ENCODE measurements at regions not wholly inside any gene's neighbourhood (a gene's known extent, or its start where the extent isn't known, plus 50 kb on each side); places are given as distances from the start of the nearest gene placed in this dataset.
"Not testable (repeated sequence)": the region's sequence is repeated elsewhere in the genome, so short reads cannot be mapped to it uniquely, and the experiment has no call there.

- DNase-seq: no peak
Measured at GRCh38 chr2:175401956-175402469, 220.5 kb upstream of the ATP5MC3 start.

- no peak for DNase-seq
Measured at GRCh38 chr2:175400975-175401374, 219.5 kb upstream of the ATP5MC3 start.

DNA sequence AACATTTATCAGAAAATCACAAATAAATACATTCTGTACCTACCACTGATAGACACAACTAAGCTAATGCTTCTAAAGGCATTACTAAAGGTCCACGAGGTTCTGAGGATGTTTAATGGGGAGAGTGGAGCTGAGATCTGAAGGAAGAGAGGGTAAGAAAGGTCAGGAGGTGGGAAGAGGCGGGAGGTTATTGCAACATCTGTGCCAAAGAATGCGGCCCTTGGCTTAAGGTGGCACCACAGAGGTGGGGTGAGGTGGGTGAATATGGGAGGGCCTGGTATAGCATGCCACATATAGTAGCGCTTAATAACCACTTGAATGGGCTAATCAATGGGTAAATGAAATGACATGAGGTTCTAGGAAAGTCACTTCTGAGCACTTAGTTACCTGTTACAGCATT lies 217.8 kb upstream of the ATP5MC3 start:
- no peak for DNase-seq

- no peak for DNase-seq
Measured at GRCh38 chr2:175398848-175399247, 217.3 kb upstream of the ATP5MC3 start.

DNA sequence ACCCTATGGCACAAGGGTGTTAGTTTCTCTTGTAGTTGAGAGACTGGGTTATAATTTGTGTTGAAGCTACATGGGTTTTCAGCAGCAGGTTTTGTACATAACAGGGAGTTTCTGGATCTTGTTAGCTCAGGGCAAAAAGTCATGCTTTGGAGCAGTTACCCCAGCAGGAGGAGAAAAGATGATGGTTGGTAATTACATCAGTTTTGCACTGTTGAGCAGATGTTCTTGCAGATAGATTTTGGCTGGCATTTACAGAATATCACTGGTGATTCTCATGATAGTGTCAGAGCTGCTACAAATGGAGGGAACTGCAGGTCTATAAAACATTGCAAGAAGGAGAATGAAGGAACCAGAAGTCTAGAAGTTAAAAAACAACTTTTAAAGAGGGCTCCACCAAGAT lies 215.2 kb upstream of the ATP5MC3 start:
- DNase-seq: no peak

DNA sequence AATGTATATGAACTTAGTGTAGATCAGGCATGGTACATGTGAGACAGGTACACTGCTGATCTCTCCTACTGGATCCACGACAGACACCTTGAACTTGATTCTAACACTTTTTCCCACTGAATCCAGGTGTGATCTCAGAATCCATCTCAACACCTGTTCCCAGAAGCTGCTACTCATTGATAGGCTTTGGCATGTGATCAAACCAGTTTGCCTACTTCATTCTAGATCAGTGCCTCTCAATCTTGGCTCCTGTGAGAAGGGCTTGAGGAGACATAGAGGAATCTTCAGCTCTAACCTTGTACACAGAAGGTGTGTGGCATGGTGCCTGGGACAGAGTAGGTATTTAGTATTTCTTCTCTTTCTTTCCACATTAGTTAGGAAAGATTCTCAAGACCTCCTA lies 212.3 kb upstream of the ATP5MC3 start:
- DNase-seq: no peak

- no peak for DNase-seq
Measured at GRCh38 chr2:175383286-175383685, 201.8 kb upstream of the ATP5MC3 start.

DNA sequence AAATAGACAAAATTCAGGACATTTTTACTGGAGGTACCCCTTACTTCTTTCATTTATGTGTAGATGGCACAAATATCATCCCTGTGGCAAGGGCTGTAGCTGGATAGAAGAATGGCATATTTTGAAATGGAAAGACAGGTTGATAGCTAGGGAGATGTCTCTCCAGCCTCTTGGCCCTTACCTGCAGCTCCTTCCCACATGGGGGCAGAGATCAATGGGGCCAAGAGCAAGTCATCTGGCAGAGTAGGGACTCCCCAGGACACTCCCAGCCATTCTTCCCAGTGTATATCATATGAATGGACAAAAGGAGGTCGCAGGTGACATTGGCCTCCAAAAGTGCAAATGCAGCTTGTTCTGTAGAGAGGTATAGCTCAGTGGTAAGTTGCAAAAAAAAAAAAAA lies 192.2 kb upstream of the ATP5MC3 start:
- DNase-seq: no peak

GRCh38 chr2:175372704-175373701 lies 191.5 kb upstream of the ATP5MC3 start:
- no peak for DNase-seq

- DNase-seq: no peak
Measured at GRCh38 chr2:175371378-175371777, 189.9 kb upstream of the ATP5MC3 start.

DNA sequence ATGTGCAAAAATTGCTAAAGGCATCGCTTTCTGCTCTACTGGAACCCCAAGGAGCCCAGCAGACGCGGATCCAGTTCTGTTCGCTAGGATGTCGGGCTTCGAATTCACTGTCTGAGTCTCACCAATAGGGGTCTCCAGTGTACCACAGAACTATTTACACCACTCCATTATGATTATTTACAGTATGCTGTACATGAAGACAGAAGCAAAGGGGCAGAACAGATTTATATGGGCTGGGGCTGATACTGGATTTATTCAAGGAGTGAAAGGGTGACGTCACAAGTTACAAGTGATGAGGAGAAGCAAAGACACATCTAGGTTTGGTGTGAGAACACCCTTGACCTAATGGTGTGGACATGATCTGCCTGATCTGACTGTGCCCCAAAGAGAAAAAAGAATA lies 185.3 kb upstream of the ATP5MC3 start:
- peak in 1 of 5 experiments; percentile 37 for DNase-seq

- no peak for DNase-seq
Measured at GRCh38 chr2:175363699-175364098, 182.2 kb upstream of the ATP5MC3 start.

DNA sequence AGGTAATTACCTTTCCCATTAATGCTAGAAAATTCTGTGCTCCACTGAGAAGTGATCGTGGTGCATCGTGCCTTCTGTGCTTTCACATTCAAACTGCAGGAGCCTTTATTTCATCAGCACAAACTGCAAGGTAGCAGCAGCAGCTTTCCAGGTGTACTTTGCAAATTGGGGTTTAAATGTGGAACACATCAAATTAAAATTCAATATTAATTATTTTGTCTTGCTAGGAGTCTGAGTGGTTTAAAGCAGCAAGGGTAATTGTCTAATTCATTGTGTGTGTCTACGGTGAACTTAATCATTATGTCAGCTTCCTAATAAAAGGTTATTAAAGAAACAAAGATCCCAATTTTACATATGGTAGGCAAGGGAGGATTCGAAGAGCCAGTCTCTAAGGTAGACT lies 180.8 kb upstream of the ATP5MC3 start:
- DNase-seq: no peak

DNA sequence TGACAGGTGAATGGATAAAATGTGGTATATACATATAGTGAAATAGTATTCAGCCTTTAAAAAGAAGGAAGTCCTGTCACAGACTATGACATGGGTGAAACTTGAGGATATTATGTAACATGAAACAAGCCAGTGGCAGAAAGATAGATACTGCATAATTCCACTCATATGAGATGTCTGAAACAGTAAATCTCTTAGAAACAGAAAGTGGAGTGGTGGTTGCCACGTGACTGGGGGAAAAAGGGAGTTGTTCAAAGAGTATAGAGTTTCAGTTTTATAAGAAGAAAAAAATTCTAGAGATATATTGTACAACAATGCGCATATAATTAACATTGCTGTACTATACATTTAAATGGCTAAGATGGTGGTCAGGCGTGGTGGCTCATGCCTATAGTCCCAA lies 178.2 kb upstream of the ATP5MC3 start:
- no peak for DNase-seq

GRCh38 chr2:175356901-175357300 lies 175.4 kb upstream of the ATP5MC3 start:
- DNase-seq: no peak

DNA sequence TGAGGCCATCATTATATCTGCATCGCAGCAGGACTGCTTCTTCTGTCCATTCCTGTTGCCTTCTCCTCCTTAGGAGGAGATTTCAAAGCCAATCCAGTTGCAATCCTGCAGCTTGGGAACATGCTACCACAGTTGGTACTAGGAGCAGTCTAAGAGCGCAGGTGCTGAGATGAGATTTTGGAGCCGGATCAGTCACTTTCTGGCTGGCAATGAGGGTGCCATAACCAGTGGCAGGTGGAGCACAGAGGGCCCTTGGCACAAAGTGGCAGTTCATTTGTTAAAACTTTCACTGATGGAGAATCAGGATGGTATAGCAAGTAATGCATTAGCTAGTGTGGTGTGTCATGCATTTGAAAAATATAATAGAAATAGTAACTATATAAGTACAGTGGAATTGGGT lies 173.7 kb upstream of the ATP5MC3 start:
- DNase-seq: no peak

- no peak for DNase-seq
Measured at GRCh38 chr2:175353275-175353674, 171.8 kb upstream of the ATP5MC3 start.

- DNase-seq: no peak
Measured at GRCh38 chr2:175351512-175351911, 170.0 kb upstream of the ATP5MC3 start.

GRCh38 chr2:175350105-175350504 lies 168.6 kb upstream of the ATP5MC3 start:
- no peak for DNase-seq

DNA sequence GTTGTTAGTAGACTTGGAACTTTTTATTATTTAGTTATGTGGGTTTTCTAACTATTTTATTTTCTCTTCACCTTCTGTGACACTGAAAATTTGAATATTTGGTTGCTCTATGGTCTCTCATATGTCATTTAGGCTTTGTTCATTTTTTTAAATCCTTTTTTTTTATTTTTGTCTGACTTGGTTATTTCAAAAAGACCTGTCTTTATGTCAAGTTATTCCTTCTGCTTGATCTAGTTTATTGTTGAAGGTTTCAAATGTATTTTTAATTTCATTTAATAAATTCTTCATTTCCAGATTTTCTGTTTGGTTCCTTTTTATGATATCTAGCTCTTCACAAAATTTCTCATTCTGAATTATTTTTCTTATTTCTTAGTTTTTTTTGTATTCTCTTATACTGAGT lies 160.6 kb upstream of the ATP5MC3 start:
- DNase-seq: no peak

- no peak for DNase-seq
Measured at GRCh38 chr2:175330195-175330594, 148.7 kb upstream of the ATP5MC3 start.

DNA sequence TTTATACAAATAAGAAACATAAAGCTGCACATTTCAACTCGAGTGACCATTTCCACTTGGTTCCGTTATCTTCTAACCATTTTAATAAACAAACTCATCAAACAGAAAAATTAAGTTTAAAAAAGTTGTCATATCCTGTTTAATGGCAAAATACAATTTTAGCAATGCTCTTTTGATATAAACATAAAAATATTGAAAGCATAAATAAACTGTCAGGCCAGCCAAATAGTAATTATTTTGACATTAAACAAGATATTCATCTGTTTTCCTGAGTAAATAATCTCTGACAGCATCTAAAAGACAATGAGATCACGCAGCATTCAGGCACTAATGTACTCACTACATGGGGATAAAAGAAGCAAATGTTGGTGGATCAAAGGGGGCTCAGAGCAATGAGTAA lies 145.3 kb upstream of the ATP5MC3 start:
- no peak for DNase-seq

DNA sequence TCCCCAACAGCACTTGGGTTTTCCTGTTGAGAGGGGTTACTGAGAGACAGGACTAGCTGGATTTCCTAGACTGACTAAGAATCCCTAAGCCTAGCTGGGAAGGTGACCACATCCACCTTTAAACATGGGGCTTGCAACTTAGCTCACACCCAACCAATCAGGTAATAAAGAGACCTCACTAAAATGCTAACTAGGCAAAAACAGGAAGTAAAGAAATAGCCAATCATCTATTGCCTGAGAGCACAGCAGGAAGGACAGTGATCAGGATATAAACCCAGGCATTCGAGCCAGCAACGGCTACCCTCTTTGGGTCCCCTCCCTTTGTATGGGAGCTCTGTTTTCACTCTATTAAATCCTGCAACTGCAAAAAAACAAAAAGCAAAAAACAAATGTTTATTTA lies 144.7 kb upstream of the ATP5MC3 start:
- DNase-seq: not testable (repeated sequence)

DNA sequence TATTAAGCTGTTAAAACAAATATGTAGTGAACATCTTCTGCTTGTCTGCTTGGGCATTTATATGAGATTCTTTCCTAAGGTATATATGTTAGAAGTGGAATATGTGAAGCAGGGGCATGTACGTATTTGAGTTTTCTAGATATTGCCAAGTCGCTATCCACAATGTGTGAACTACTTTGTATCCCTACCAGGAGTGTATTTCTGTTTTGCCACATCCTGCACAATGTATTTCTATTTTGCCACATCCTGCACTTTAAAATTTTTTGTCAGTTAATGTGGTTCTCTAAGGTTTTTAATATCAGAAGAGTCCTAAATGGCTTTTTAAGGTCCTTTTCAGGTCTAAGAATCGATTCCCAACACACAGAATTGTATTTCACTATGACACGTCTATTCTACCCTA lies 141.7 kb upstream of the ATP5MC3 start:
- DNase-seq: peak in 1 of 5 experiments; percentile 17

Data from T-helper 2 cell (primary cell).